Lower leg skin (tissue), 4 donors: ENCODE measurements at regions not wholly inside any gene's neighbourhood (a gene's known extent, or its start where the extent isn't known, plus 50 kb on each side); places are given as distances from the start of the nearest gene placed in this dataset.

ENCODE experiments used
- DNase-seq, 2 donors: peaks; one replicate each; pipeline ENCODE4 v3.0.0-alpha.2; 2019; ENCODE audit warnings: low spot score in 2 of 2
- H3K4me3 ChIP-seq: fragments of 200-600 bp; sonication (generic); 2 replicates; pipeline ENCODE4 v1.5.1; 2017; ENCODE audit warnings: mild to moderate bottlenecking, low read depth; ENCODE audit not compliant: poor library complexity, severe bottlenecking
- CTCF ChIP-seq, 3 donors: fragments of 450-650 bp; IDR thresholded peaks; one replicate each; pipeline ENCODE4 v1.5.1; 2016; ENCODE audit warnings: antibody characterized with exemption in 3 of 3, mild to moderate bottlenecking in 3 of 3, moderate library complexity in 2 of 3
- POLR2A ChIP-seq, 2 donors: fragments of 450-650 bp; IDR thresholded peaks; one replicate each; pipeline ENCODE4 v1.6.1; 2016 to 2017; ENCODE audit warnings: antibody characterized with exemption in 2 of 2, mild to moderate bottlenecking in 1 of 2, moderate library complexity in 1 of 2
- WGBS, 2 donors: methylation state at CpG; one replicate each; pipeline ENCODE4 v1.1.5; 2018; 5-methylcytosine and 5-hydroxymethylcytosine counted together
- intact Hi-C: fragments of 100-400 bp; cut with DNase I; formaldehyde crosslinking; loops from one replicate; pipeline ENCODE4 v1.15.0; 2023; ENCODE audit warnings: low total_unique reads

- H3K4me3 ChIP-seq, result no peak overlapping the region
- TF ChIP-seq CTCF (IDR thresholded peaks at IDR 0.05) (no peak), POLR2A (IDR thresholded peaks at IDR 0.05) (no peak)
- DNase-seq, result no peak
- intact Hi-C loops, result no loop called here
- WGBS, 2 donors, result 23 to 29% methylated on average over 3 of the region's 3 CpGs
Observed at GRCh38 chr5:99102073-99102697, 173.4 kb upstream of the CHD1 start.

GRCh38 chr5:99099691-99100090 is 170.9 kb upstream of the CHD1 start:
- no peak for TF ChIP-seq CTCF (IDR thresholded peaks at IDR 0.05)
- TF ChIP-seq POLR2A (IDR thresholded peaks at IDR 0.05), result no peak
- DNase-seq, result no peak
- no peak overlapping the region for H3K4me3 ChIP-seq
- intact Hi-C loops, result no loop called here

GRCh38 chr5:99089822-99090549 is 161.2 kb upstream of the CHD1 start:
- no peak for DNase-seq
- no peak overlapping the region for H3K4me3 ChIP-seq
- TF ChIP-seq POLR2A (IDR thresholded peaks at IDR 0.05) (no peak), CTCF (IDR thresholded peaks at IDR 0.05) (no peak)
- intact Hi-C loops, result no loop called here
- WGBS, 2 donors, result 91% methylated on average over 2 of the region's 2 CpGs

- 89 to 91% methylated on average over 3 of the region's 3 CpGs for WGBS, 2 donors
- DNase-seq, result no peak
- intact Hi-C loops, result no loop called here
- H3K4me3 ChIP-seq, result no peak overlapping the region
- TF ChIP-seq POLR2A (IDR thresholded peaks at IDR 0.05), result no peak
- no peak for TF ChIP-seq CTCF (IDR thresholded peaks at IDR 0.05)
Observed at GRCh38 chr5:99088309-99088708, 159.5 kb upstream of the CHD1 start.

- no peak for DNase-seq
- H3K4me3 ChIP-seq, result no peak overlapping the region
- TF ChIP-seq CTCF (IDR thresholded peaks at IDR 0.05) (no peak), POLR2A (IDR thresholded peaks at IDR 0.05) (no peak)
- WGBS, 2 donors, result 81 to 84% methylated on average over 3 of the region's 3 CpGs
- intact Hi-C loops, result no loop called here
Observed at GRCh38 chr5:99083197-99083596, 154.4 kb upstream of the CHD1 start.
